Heart right ventricle (tissue), 16 donors: ENCODE measurements at regions not wholly inside any gene's neighbourhood (a gene's known extent, or its start where the extent isn't known, plus 50 kb on each side); places are given as distances from the start of the nearest gene placed in this dataset.

ENCODE experiments used
- ATAC-seq, 8 donors: fragments of 200-7000 bp; cut with Tn5 transposase; one replicate each; pipeline ENCODE4 v1.9.1; 2020; ENCODE audit warnings: mild to moderate bottlenecking in 8 of 8, moderate library complexity in 8 of 8, moderate number of reproducible peaks in 1 of 8
- DNase-seq, 2 donors: peaks; one replicate each; pipeline ENCODE4 v3.0.0-alpha.2; 2020
- H3K27ac ChIP-seq, 10 donors: fragments of 200-600 bp; sonication (generic) in 2 of 10; one replicate each; pipeline versions ENCODE4 v1.5.0 to v1.8.0; 2020 to 2022; ENCODE audit warnings: mild to moderate bottlenecking in 3 of 10
- H3K27me3 ChIP-seq, 7 donors: fragments of 200-600 bp; one replicate each; pipeline ENCODE4 v1.8.0; 2021 to 2022; ENCODE audit warnings: mild to moderate bottlenecking in 2 of 7
- H3K36me3 ChIP-seq, 9 donors: fragments of 200-600 bp; sonication (generic) in 1 of 9; one replicate each; pipeline versions ENCODE4 v1.5.0 to v1.8.0; 2020 to 2022; ENCODE audit warnings: mild to moderate bottlenecking in 2 of 9
- H3K4me1 ChIP-seq, 9 donors: fragments of 200-600 bp; sonication (generic) in 1 of 9; one replicate each; pipeline versions ENCODE4 v1.5.0 to v1.8.0; 2020 to 2022; ENCODE audit warnings: mild to moderate bottlenecking in 4 of 9
- H3K4me3 ChIP-seq, 10 donors: fragments of 200-600 bp; sonication (generic) in 2 of 10; one replicate each; pipeline versions ENCODE4 v1.5.0 to v1.8.0; 2020 to 2022; ENCODE audit warnings: mild to moderate bottlenecking in 7 of 10, moderate library complexity in 2 of 10
- H3K9me3 ChIP-seq, 11 donors: fragments of 200-600 bp in 10 of 11; sonication (generic) in 2 of 11; one replicate each; pipeline versions ENCODE4 v1.5.0 to v1.8.0; 2013 to 2022; ENCODE audit warnings: mild to moderate bottlenecking in 2 of 11, control low read depth in 1 of 11, moderate library complexity in 1 of 11
- CTCF ChIP-seq, 9 donors: fragments of 200-600 bp; sonication (generic) in 2 of 9; IDR thresholded peaks; one replicate each; pipeline versions ENCODE4 v1.5.0 to v1.8.0; 2021 to 2022; ENCODE audit warnings: antibody characterized with exemption in 9 of 9, mild to moderate bottlenecking in 5 of 9, moderate library complexity in 1 of 9
- WGBS, 2 donors: extraction: QIAGEN DNeasy Blood & Tissue Kit; methylation state at CpG; one replicate each; pipeline ENCODE4 v1.1.7; 2013; ENCODE audit warnings: inconsistent platforms in 1 of 2; 5-methylcytosine and 5-hydroxymethylcytosine counted together
- intact Hi-C, 10 donors: fragments of 100-400 bp; cut with DNase I; formaldehyde crosslinking; loops; one replicate each; pipeline versions ENCODE4 v1.11.1 to v1.14.2; 2022
- donor health status: Arrhythmogenic right ventricular cardiomyopathy.
- donor health status: ischemic (EF 13 %, LVEDD 7.1; RV severe dilation, severe dysfunction).
- donor health status: healthy with polysubstance abuse.
- donor health status: DM: no; HTN: yes; CAD: no.
- donor health status: DM: no; HTN: no; CAD: no.
- donor health status: ischemic (EF 25% LVEDD 6.9; RV normal size, moderate dysfunction).
- donor health status: ischemic (EF 25% LVEDD 5.7; RV mildly dilated, moderate dysfunction).
- donor health status: healthy.
- donor health status: DM: yes; HTN: yes; CAD: no.
- donor health status: Ischemic cardiomyopathy.
- donor health status: ischemic (EF 35%, LVEDD 5.7; RV mildly dilated, moderate dysfunction).
- donor health status: nonischemic (EF 11% LVEDD 7.7; RV severe dilation, severe dysfunction).
- donor health status: DM: yes; HTN: yes; CAD: no.
- donor health status: PGD.
- donor health status: ischemic (EF 29% LVEDD 5.4; RV normal size, mild dysfunction).
- donor health status: nonischemic (EF 23%, LVEDD 6.1; RV moderate dilation, normal function).

- H3K4me3 ChIP-seq, result no peak overlapping the region
These were observed 77.1 kb downstream of the LINC01488 start for GRCh38 chr11:69558519-69558941.

GRCh38 chr11:69559181-69559580, 77.7 kb downstream of the LINC01488 start:
- no peak for TF ChIP-seq CTCF (IDR thresholded peaks at IDR 0.05)
- Histone ChIP-seq H3K36me3 (no peaks in the 10 kb centered on the region), H3K9me3 (peaks cover 0 to 15% (median 0%) of the 10 kb centered on the region in 11 donors), H3K27me3 (no peaks in the 10 kb centered on the region), H3K27ac (no peak overlapping the region), H3K4me3 (no peak overlapping the region), H3K4me1 (no peaks in the 10 kb centered on the region)
- intact Hi-C loops, result no loop called here
- WGBS, 2 donors, result 91 to 93% methylated on average over 5 of the region's 5 CpGs
- ATAC-seq (no peak), DNase-seq (no peak)

More at GRCh38 chr11:69558519-69558941, 77.1 kb downstream of the LINC01488 start:
- H3K36me3 ChIP-seq, result no peaks in the 10 kb centered on the region
- no peak overlapping the region for H3K27ac ChIP-seq
- ATAC-seq, result no peak
- no peak for TF ChIP-seq CTCF (IDR thresholded peaks at IDR 0.05)
- no peaks in the 10 kb centered on the region for H3K4me1 ChIP-seq
- WGBS, 2 donors, result 62 to 68% methylated on average over 12 of the region's 12 CpGs
- intact Hi-C loops, result no loop called here
- H3K27me3 ChIP-seq, result no peaks in the 10 kb centered on the region
- peaks cover 0 to 15% (median 0%) of the 10 kb centered on the region in 11 donors for H3K9me3 ChIP-seq
- no peak for DNase-seq

GRCh38 chr11:69560141-69560790, 78.8 kb downstream of the LINC01488 start:
- Histone ChIP-seq H3K9me3 (peaks cover 0 to 15% (median 0%) of the 10 kb centered on the region in 11 donors), H3K36me3 (no peaks in the 10 kb centered on the region), H3K4me1 (no peaks in the 10 kb centered on the region), H3K27ac (no peak overlapping the region), H3K4me3 (no peak overlapping the region), H3K27me3 (no peaks in the 10 kb centered on the region)
- 90 to 91% methylated on average over 4 of the region's 4 CpGs for WGBS, 2 donors
- DNase-seq, result no peak
- ATAC-seq, result no peak
- intact Hi-C loops, result no loop called here
- TF ChIP-seq CTCF (IDR thresholded peaks at IDR 0.05), result no peak

- intact Hi-C loops, result no loop called here
These were observed 78.7 kb upstream of the CCND1 start for GRCh38 chr11:69562302-69562701.

More at GRCh38 chr11:69562302-69562701, 78.7 kb upstream of the CCND1 start:
- Histone ChIP-seq H3K9me3 (peaks cover 0 to 15% (median 0%) of the 10 kb centered on the region in 11 donors), H3K36me3 (no peaks in the 10 kb centered on the region), H3K27ac (no peak overlapping the region), H3K4me1 (no peaks in the 10 kb centered on the region), H3K4me3 (no peak overlapping the region), H3K27me3 (no peaks in the 10 kb centered on the region)
- DNase-seq (no peak), ATAC-seq (no peak)
- no peak for TF ChIP-seq CTCF (IDR thresholded peaks at IDR 0.05)
- 94 to 96% methylated on average over 4 of the region's 4 CpGs for WGBS, 2 donors
